HT1080 (cell line): ENCODE measurements at regions not wholly inside any gene's neighbourhood (a gene's known extent, or its start where the extent isn't known, plus 50 kb on each side); places are given as distances from the start of the nearest gene placed in this dataset.
A peak's percentile ranks its signal among the peaks of the same experiment; 100 is the strongest.
"Not testable (repeated sequence)": the region's sequence is repeated elsewhere in the genome, so short reads cannot be mapped to it uniquely, and the experiment has no call there.

Experiments used
- DNase-seq: peaks from one replicate; pipeline ENCODE4 v3.0.0-alpha.2; 2015; ENCODE audit warnings: low read depth

- DNase-seq = no peak
Observed at GRCh38 chr6:49284180-49284579, 178.9 kb downstream of the MMUT start.

GRCh38 chr6:49274809-49275769 lies 188.0 kb downstream of the MMUT start:
- DNase-seq = not testable (repeated sequence)

GRCh38 chr6:49269190-49269589 lies 193.9 kb downstream of the MMUT start:
- peak; percentile 28 for DNase-seq

- no peak for DNase-seq
Observed at GRCh38 chr6:49264909-49265308, 198.1 kb downstream of the MMUT start.

- DNase-seq = no peak
Observed at GRCh38 chr6:49264496-49264895, 198.6 kb downstream of the MMUT start.

GRCh38 chr6:49257549-49257948 lies 205.5 kb downstream of the MMUT start:
- DNase-seq = no peak

- no peak for DNase-seq
Observed at GRCh38 chr6:49255335-49255734, 207.7 kb downstream of the MMUT start.

GRCh38 chr6:49252901-49253300 lies 210.2 kb downstream of the MMUT start:
- no peak for DNase-seq

- DNase-seq = no peak
Observed at GRCh38 chr6:49233483-49233882, 229.6 kb downstream of the MMUT start.

GRCh38 chr6:49225471-49225870 lies 237.6 kb downstream of the MMUT start:
- no peak for DNase-seq

GRCh38 chr6:49220293-49220692 lies 242.8 kb downstream of the MMUT start:
- no peak for DNase-seq

GRCh38 chr6:49205526-49205925 lies 257.5 kb downstream of the MMUT start:
- no peak for DNase-seq

GRCh38 chr6:49202924-49203536 lies 260.0 kb downstream of the MMUT start:
- DNase-seq = no peak

- no peak for DNase-seq
Observed at GRCh38 chr6:49198015-49198414, 265.0 kb downstream of the MMUT start.

GRCh38 chr6:49162379-49162778 lies 300.7 kb downstream of the MMUT start:
- DNase-seq = not testable (repeated sequence)

GRCh38 chr6:49155316-49155715 lies 307.7 kb downstream of the MMUT start:
- DNase-seq = no peak

GRCh38 chr6:49151957-49152356 lies 311.1 kb downstream of the MMUT start:
- no peak for DNase-seq

- no peak for DNase-seq
Observed at GRCh38 chr6:49151461-49151860, 311.6 kb downstream of the MMUT start.

GRCh38 chr6:49151033-49151432 lies 312.0 kb downstream of the MMUT start:
- no peak for DNase-seq

- DNase-seq = no peak
Observed at GRCh38 chr6:49145280-49145679, 317.8 kb downstream of the MMUT start.

- no peak for DNase-seq
Observed at GRCh38 chr6:49142421-49143151, 320.5 kb downstream of the MMUT start.

- no peak for DNase-seq
Observed at GRCh38 chr6:49121970-49122369, 341.1 kb downstream of the MMUT start.
